ENCODE measurements at regions not wholly inside any gene's neighbourhood (a gene's known extent, or its start where the extent isn't known, plus 50 kb on each side); places are given as distances from the start of the nearest gene placed in this dataset.
"Not testable (repeated sequence)": the region's sequence is repeated elsewhere in the genome, so short reads cannot be mapped to it uniquely, and the experiment has no call there.

DNA sequence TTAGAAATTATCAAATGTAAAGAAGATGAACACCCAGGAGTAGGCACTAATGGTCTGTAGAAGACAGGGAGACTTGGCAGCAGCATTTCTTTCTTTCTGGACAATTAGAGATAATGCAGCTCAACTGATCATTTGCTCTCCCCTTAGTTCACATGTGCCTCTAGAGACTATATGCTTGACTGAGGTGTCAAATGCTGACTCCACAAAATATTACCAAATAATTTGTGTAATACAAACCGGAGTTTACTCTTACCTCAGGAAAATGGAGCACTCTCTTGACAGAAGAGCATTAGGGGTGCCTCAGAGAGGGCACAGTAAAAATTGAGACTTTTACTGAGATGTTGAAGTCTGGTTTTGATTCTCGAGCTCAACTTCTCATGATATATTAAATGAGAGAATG is 131.8 kb downstream of the ATP6V1G3 start:
- DNase-seq = no peak

GRCh38 chr1:198404632-198405031 is 135.8 kb downstream of the ATP6V1G3 start:
- not testable (repeated sequence) for DNase-seq

DNA sequence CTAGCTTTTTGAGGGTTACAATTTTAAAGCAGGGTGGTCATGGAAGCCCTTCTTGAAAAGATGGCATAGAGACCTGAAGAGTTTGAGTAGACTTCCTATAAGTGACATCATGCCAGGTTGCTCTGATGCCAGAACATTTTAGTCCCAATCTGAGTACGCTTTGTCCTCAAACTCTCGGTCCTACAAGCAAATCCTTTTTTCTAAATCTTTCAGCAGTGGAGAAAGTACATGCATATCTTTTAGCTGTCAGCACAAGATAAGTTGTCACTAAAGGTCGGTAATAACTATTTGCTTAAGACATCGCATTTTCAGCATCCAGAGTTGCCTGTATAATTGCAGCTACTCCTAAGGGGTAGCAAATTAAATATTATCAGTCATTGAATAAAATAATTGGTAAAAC is 140.4 kb downstream of the ATP6V1G3 start:
- DNase-seq = no peak

DNA sequence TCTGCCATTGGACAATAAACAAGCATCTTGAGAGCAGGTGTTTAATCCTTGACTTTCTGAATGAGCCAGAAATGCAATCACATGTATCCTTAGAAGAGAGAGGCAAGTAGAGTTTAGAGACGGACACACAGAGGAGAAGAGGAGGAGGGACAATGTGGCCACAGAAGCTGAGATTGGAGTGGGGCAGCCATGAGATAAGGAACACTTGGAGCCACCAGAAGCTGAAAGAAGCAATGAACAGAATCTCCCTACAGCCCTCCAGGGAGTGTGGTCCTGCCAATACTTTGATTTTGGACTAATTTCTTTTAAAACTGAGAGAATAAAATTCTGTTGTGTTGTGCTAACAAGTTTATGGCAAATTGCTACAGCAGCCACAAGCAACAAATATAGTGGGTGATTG is 141.0 kb downstream of the ATP6V1G3 start:
- DNase-seq = no peak

DNA sequence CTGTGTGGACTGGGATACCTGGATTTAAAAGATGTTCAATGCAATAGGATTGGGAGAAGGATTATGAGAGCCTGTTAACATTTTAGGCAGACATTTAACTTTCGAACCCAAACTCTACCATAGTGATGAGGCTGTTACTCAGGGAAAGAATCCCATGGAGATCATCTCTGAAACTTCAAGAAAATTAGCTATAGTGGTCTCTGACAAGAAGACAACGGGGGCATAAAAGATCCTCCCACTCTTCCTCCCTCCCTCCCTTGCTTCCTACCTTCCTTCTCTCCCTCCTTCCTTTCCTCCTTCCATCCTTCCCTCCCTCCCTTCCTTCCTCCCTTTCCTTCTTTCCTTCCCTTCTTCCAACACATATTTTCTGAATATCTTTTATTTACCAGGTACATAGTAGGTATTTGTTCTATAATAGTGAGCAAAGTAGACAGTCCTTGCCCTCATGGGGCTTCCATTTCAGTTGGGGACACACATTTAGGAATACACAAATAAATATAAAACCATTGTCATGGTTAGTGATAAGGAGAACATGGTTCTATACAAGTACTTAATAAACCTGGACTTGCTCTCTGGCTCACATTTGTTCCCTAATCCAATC is 143.2 kb downstream of the ATP6V1G3 start:
- DNase-seq = no peak

- no peak for DNase-seq
These were observed 149.0 kb downstream of the ATP6V1G3 start for GRCh38 chr1:198391393-198392020.

DNA sequence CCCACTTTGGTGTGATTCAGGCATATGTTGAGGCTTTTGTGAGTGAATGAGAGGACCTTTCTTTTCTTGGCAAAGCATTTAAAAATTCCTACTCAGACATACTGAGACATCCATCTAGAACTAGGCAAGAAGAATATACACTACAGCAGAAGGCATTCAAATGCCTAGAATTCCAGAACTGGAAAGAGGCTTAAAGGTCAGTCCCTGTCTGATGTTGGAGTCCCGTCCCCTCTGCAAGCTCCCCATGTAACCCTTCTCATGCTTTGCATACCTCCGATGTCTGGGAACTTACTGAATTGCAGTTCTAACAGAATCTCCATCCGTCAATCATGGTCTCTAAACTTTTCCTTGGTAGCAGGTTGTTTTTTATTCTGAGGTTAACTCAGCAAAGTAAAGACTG is 152.9 kb downstream of the ATP6V1G3 start:
- no peak for DNase-seq

- DNase-seq = no peak
These were observed 160.2 kb downstream of the ATP6V1G3 start for GRCh38 chr1:198380275-198380674.

DNA sequence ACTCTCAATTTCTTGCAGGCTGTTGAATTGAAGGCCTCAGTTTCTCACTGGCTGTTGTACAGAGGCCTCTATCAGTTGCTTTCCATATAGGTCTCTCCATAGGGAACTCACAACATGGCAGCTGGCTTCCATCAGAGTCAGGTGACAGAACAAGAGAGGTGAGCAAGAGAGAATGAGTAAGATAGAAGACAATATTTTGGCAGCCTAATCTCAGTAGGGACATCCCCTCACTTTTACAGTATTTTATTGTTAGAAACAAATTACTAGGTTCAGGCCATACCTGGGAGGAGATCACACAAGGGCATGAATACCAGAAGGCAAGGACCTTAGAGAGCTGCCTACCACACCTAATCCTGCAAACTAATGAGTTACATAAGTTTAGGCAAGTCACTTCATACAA is 162.8 kb downstream of the ATP6V1G3 start:
- no peak for DNase-seq

DNA sequence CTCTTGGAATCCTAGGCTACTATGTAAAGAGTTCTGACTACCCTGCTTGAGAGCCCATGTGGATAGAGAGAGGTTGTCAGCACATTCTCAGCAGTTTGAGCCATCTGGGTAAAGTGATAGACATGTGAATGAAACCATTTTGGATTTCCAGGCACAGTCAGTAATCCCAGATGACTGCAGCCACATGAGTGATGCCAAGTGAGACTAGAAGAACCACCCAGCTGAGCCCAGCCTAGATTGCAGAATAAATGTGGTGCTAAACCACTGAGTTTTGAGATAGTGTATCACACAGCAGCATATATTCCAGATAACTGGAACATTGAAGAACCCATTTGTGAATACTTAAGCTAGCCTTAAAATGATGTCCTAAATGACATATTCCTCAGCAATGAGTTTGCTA is 166.2 kb downstream of the ATP6V1G3 start:
- no peak for DNase-seq

GRCh38 chr1:198373376-198373775 is 167.1 kb downstream of the ATP6V1G3 start:
- DNase-seq = no peak
